ENCODE measurements at regions not wholly inside any gene's neighbourhood (a gene's known extent, or its start where the extent isn't known, plus 50 kb on each side); places are given as distances from the start of the nearest gene placed in this dataset.

GRCh38 chr4:20640989-20641388 is 59.3 kb upstream of the PACRGL start:
- TF ChIP-seq CTCF (conservative IDR thresholded peaks at IDR 0.05; ENCODE audit: low read depth, low read length) (no peak), EZH2phosphoT487 (IDR thresholded peaks at IDR 0.05; ENCODE audit: borderline replicate concordance, low read length) (no peak), EZH2 (IDR thresholded peaks at IDR 0.05; ENCODE audit: low read length, unreplicated experiment) (no peak)
